Stimulated activated CD8-positive, alpha-beta memory T cell treated with anti-CD3 and anti-CD28 coated beads, Interleukin-15, amount 100 ng/mL, for 1 hour (primary cell): ENCODE measurements at regions not wholly inside any gene's neighbourhood (a gene's known extent, or its start where the extent isn't known, plus 50 kb on each side); places are given as distances from the start of the nearest gene placed in this dataset.

Experiments used
- DNase-seq: peaks from one replicate; pipeline ENCODE4 v3.0.0-alpha.2; 2020; ENCODE audit warnings: low read depth

DNA sequence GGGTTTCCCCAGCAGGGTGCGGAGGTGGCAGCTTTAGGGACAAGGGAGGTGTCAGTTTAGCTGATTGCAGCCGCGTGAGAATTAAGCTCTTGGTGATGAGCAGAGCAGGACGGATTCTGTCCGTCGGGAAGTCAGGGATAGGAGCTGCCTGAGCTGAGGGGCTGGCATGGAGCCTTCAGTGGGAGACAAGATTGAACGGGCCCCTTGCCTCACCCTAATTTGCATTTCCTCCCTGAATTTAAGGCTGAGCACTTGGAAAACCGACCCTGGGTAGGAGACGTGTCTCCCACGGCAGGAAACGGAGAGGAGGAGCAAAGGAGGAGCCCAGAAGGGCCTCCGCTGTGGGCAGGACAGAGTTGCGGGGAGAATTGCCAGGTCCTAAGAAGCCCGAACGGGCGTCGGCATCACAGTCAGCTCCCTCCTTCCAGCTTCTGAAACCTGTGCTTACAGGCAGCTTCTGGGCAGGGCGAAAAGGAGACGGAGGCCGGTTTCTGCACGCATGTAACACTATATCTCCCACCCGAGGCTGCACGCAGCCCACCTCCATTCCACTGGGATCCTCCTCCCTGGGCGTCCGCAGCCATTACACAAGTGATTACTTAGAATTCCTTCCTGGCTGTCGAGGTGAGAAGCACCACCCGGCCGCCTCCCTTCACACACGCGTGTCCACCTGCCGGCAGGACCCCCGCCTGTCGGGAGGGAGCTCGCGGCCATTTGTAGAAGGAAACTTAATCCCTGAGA, 345.8 kb downstream of the BRD1 start:
- DNase-seq, result no peak

DNA sequence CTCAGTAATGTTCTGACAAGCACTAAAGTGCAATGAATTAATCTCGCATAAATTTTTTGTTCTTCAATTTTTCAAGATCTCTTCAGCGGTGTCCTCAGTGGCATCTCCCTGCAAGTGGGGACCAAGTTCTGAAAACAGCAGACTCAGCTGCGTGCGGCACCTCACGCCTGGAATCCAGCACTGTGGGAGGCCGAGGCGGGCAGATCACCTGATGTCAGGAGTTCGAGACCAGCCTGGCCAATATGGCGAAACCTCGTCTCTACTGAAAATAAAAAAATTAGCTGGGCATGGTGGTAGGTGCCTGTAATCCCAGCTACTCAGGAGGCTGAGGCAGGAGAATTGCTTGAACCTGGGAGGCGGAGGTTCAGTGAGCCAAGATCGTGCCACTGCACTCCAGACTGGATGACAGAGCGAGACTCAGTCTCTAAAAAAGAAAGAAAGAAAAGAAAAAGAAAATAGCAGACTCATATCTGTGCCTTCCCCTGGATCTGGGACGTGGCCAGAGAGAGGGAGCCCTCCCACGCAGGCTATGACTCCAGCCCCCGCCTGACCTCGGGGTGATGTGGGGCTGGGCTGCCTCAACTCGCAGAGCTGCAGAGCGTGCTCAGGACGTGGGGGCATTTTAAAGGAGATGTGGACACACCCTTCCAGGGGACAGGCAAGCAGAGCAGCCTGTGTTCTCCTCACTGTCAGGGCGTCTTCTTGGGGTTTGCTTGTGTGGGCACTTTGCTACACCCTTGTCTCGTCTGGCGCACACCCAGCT, 346.6 kb downstream of the BRD1 start:
- DNase-seq, result no peak

DNA sequence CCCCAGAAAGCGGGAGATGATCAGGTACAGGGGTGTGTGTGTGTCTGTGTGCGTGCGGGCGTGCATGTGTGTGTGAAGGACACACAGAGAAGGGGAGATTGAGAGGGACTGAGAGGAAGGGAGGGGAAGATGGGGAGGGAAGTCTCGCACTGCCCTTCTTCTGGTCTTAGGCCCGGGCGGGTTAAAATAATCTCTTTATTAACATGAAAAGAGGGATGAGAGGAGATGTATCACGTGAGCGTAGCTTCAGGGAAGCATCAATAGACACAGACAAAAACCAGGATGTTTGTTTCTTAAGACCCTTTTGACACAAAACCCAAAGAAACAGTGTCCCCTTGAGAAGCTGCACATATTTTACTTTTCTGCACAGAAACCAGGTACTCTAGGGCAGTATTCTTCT, 347.3 kb downstream of the BRD1 start:
- no peak for DNase-seq

DNA sequence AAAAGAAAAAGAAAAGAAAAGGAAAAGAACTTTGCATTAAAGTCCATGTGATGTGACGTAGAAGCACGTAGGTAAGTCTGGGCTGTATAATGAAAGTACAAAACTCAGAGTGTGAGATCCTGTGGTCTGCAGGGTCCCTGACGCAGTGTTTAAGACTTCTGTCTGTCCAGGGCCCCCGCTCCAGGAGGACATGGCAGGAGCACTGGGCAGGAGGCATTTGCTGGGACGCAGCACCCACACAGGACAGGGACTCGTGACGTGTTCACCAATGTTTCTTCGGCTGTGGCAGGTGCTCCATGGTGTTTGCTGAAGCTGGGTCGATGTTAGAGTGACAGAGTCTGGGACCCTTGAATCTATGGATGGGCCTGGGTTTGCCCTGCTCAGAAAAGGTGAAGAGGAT, 348.1 kb downstream of the BRD1 start:
- no peak for DNase-seq

DNA sequence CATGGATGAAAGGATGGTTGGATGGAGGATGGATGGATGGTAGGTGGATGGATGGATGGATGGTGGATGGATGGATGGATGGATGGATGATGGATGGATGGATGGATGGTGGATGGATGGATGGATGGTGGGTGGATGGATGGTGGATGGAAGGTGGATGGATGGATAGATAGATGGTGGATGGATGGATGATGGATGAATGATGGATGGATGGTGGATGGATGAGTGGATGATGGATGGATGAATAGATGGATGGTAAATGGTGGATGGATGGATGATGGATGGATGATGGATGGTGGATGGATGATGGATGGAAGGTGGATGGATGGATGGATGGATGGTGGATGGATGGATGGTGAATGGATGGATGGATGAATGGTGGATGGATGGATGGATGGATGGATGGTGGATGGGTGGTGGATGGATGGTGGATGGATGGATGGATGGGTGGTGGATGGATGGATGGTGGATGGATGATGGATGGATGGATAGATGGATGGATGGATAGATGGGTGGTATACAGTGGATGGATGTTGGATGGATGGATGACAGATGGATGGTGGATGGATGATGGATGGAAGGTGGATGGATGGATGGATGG, 350.8 kb downstream of the BRD1 start:
- DNase-seq, result no peak

DNA sequence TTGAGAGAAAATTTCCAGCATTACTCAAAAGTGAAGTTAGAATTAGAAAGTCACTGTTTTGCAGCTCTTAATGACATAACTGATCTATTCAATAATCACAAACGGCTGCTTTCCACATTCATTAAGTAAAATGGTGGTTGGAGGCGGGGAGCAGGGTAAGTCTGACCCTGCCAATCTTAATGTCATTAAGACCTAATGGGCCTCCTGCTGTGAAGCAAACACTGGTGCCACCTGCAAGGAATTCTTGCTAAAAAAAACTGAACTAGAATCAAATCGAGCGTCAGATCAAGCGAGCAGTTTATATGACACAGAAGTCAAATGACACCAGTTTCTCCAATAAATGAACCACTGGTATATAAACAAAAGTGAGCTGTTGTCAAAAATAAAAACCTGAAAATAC, 351.5 kb downstream of the BRD1 start:
- DNase-seq, result no peak

DNA sequence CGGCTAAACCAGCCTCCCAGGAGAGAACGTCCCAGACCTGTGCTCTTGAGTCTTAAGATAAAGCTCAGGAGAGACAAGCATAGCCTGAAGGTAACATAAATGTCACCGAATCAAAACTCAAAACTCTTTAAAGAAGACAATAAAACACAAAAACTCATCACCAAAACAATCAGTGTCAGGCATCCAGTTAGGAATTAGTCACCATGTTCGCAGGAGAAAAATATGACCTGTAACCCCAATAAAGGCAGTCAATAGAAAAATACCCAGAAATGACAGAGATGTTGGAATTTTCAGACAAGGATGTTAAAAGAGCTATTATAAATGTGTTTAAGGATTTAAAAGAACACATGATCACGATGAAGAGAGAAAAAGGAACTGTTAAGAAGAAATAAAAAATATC, 352.4 kb downstream of the BRD1 start:
- DNase-seq, result no peak

DNA sequence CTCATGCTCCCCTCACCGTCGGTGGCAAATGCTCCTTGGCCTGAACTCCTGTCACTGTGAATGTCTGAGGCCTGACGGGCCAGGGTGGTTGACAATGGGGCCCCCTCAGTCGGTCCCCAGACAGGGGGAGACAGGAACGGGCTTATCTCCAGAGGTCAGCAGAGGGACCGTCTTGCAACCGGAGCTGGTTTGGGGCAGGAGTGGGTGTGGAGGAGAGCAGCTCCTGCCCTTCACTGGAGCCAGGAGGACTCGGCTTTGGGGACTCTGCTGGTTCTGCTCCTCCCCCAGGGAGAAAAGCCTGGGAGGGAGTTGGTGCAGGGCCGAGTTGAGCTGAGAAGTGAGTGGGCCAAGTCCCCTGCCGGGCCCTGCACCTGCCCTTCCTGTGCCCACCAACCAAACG, 354.4 kb downstream of the BRD1 start:
- DNase-seq, result no peak

DNA sequence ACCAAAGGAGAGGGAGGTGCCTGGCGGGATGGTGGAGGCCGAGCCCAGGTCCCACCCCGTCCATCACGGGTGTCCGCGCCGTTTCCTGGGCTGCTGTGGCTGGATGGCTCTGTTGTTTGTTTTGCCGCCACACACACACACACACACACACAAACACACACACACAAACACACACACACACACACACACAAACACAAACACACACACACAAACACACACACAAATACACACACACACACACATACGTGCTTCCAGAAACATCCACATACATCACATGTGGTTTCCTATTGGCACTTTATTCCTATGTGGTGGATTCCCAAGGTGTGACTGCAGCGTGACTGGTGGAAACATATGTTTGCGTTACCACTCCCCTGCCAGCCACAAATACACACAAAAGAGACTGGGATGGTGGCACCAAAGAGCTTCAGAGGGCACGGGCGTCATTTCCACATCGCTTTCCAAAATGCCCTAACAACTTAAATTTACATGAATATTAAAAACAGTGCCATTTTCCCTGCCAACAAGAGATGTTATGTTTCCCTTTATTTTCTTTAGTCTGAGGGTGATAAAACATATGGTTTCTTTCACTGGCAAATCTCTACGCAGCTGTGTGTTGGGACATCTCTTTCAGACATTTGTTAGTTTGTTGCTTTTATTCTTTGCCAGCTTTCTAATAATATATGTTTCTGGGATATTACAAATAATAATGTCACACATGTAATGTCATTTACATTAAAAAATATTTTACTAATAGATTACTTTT, 356.8 kb downstream of the BRD1 start:
- DNase-seq, result no peak

DNA sequence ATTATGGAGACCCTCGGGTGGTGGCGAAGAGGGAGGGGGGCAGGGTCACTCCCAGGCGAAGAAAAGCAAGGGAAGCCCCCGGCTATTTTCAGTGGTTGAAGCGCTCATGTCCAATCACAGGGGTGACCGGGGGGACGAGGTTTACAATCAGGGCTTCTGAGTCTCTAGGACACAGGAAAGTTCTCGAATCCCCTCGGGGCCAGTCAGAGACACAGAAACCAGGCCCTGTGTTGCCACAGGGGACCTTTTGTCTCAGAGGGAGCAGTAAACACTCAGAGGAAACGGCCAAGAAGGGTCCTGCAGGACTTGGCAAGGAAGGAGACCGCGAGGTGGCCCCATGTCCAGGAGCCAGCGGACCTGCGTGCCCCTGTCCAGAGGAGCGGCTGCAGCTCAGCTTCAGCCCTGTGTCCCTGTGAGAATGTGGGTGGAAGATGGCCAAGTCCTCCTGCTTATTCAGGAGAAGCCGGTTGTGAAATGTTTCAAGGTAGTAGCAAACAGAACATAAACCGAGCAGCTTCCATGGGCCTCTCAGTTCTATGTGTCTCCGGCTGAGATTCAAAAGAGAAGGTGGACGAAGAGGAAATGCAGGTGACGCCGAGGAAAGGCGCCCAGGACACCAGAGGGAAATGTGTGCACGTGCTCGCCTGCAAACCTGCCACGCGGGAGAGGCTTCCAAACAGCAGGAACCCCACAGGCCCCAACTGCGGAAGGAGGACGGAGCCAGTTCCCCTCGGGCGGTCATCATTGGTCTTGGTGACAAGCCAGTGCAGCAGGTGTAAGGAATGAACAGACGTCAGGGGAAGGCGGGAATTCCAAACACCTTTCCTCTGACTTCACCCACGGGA, 357.6 kb downstream of the BRD1 start:
- DNase-seq, result no peak

DNA sequence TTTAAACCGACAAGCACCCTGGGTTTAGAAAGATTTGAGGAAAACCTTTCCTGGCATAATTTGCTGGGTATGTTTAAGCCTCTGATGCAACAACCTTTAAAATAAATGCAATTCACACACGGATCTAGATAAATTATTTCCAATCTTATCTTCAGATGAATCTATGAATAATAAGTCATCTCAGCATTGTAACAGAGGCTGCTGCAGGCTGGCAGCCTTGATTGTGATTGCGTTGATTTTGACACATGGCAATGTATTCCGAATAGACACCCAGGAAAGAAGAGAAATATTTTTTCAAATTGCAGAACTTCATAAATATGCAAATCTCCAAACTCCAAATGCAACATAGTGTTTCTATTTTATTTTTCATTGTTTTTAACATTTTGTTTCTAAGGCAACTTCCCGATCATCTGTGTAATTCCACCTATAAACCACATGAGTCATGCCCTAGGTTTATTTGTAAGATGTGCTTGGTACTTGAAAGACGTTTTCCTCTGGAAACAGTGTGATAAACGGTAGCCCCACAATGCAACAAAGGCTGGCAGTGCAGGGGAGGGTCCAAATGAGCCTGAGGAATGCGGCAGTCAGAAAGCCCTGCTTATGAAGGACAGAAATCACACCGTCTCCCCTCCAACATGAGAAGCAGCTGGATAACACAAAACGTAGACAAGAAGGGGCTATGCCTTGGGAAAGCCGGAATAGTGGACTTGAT, 359.0 kb downstream of the BRD1 start:
- no peak for DNase-seq

DNA sequence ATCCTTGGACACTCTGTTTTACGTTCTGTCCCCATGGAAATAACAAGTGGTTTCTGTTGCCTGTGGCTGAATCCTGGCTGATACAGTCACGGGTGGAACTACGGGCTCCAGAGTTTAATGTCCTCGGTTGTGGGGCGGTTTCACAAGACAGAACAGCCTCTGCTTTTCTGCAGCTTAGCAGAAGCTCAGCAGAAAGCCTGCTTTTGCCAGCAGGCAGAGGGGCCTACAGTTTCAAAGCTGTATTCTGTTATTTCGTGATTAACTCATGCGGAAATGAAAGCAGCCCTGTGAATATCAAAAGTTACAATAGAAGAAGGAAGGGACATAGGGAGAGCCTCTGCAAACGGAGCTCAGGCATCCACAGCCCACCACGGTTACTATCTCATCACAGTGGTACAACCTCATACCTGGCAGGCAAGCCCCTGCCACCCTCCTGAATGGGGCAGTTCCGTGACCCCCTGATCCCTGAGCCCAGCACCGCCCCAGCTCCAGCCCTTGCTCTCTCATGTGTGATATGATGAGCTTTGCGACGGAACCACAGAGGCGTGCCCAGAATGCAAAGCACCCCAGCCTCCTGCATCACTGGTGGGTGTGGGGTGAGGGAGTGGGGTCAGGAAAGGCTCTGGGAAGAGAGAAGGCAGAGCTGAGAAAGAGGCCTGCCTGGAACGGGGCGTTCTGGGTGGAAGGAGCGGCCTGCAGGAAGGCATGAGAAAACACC, 360.6 kb downstream of the BRD1 start:
- no peak for DNase-seq

DNA sequence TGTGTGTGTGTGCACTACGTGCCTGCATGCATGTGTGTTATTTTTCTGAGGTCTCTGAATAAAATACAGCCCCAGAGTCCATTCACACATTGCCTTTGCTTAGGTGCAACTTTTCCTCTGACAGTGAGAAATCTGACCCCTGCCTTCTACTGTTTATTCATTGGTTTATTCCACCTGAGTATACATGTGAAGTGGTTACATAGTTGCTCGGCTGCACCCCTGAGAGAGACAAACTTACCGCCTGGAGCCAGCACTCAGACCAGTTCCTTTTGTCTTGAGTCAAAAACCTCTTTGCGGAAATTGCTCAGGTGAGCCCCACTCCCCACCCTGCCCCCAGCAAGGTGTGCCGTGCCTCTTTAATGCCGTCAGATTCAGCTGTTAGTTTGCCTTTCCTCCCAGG, 363.6 kb downstream of the BRD1 start:
- no peak for DNase-seq

DNA sequence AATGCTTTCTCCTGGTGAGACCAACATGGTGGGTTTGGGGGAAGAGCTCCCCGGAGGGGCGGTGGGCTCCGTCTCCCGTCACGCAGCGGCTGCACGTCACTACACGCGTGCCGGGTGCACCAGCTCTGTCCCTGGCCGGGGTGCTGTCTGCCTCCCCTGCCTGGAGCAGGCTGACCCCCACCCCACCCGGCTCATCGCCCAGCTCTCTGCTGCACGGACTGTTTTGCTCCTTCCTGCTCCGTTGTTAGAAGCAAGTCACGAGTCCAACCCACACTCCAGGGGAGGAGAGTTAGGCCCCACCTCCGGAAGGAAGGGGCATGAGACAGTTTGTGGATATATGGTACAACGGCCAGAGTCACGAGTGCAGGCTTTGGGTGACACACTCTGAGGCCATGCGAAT, 364.9 kb downstream of the BRD1 start:
- no peak for DNase-seq

DNA sequence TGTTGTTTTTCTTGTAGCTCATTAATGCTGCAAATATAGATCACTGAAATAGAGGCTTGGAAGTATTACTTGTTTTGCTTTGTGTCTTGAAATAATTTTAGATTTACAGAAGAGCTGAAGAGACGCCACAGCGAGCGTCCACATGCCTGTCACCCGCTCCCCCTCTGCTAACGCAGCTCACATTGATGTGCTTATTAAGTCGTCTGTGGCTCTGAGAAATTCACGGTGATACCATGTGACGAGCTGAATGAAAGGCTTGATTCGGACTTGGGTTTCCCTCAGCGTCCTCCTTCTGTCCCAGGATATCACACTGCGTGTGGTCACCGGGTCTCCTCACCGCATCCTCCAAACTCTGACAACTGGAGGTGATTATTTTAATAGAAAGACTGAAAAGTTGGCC, 365.4 kb downstream of the BRD1 start:
- no peak for DNase-seq

DNA sequence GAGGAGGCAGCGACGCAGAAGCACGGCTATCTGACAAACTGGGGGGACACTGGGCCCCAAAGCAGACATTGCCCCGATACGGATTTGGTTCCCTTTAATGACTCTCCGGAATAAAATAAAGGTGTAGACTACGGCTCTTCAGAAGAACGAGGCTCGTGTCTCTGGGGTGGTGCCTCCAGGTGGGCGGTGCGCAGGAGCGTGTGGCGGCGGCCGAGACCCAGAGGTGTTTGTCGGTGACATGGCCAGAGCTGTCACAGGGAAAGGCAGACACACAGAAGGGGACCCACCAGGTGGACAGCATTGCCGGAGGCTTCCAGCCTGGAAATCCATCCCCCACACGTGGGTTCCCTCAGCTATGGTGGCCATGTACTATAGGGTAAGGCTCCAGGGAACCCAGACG, 366.0 kb downstream of the BRD1 start:
- DNase-seq, result no peak

DNA sequence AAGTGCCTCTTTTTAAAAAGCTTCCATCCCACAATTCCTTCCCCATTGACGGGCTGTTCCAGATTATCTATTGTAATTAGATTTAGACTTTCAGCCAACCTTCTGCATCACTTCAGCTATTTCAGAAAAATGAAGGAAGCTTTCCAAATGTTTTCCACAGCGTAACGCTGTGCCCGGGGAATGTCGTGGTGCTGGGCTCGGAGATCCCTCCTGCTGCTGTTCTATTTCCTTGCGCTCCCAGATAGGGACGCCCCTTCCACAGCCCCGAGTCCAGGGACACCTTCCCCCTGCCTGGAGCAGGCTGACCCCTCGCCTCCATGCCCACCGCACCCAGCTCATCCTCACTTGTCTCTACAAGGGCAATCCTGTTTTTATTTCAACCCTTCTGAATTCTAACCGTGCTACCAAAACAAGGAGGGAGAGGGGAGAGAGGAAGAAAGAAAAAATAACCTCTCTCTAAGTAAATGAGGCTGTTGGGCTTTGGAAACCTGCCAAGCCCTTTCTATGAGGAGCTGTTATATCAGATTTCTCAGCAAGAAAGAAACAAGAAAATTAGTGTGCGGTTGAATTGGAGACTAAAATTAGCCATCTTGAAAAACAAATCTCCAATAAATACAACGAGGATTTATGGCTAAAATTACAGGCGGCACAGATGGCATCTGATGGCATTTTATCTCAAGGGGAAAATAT, 366.9 kb downstream of the BRD1 start:
- no peak for DNase-seq

DNA sequence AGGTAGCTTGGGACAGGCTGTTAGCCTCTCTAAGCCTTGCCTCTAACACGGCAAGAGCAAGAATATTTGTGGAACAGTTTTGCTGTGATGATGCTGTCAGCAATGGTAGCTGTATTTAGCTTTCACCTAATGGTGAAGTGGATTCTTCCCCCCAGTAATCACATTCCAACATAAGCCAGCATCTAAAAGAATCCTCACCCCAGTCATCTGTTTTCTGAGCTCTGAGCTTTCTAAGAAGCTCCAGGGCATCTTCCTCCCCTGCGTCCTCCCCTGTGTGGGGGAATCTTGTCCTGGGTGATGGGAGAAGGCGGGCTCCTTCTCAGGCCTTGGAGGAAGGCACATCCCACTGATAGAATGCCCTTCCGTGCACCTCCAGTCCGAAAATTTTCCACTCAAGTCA, 367.6 kb downstream of the BRD1 start:
- DNase-seq, result no peak

DNA sequence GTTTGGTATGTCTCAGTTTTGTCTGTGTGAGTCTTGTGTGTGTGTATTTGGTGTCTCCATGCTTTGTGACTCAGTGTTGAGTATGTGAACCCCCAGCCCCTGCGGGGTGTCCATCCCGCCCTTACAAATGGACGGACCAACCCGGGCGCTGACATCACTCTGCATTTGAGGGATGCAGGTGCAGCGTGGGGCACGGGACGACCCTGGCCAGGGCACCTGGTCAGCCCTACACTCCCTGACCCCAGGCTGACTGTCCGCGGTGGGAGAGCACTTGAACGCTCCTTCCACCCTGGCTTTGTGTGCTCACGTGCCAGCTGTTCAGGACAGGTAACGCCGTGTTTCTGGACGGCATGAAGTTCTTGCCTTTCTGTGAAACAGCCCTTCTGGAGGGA, 369.0 kb downstream of the BRD1 start:
- DNase-seq, result no peak
